ENCODE measurements at regions not wholly inside any gene's neighbourhood (a gene's known extent, or its start where the extent isn't known, plus 50 kb on each side); places are given as distances from the start of the nearest gene placed in this dataset.

- TF ChIP-seq CTCF (IDR thresholded peaks at IDR 0.05), result no peak
- TF ChIP-seq POLR2A (IDR thresholded peaks at IDR 0.05; ENCODE audit: low read depth), result no peak
- no peak for TF ChIP-seq POLR2AphosphoS5 (IDR thresholded peaks at IDR 0.05)
Observed at GRCh38 chr2:3911882-3912455, 208.6 kb downstream of the DCDC2C start.
